GM12892 (cell line): ENCODE measurements at regions not wholly inside any gene's neighbourhood (a gene's known extent, or its start where the extent isn't known, plus 50 kb on each side); places are given as distances from the start of the nearest gene placed in this dataset.

ENCODE experiments used
- POLR2A ChIP-seq: IDR thresholded peaks from 2 replicates; pipeline ENCODE4 v1.6.1; 2011; ENCODE audit warnings: low read depth, low read length, control low read depth
- POLR2AphosphoS5 ChIP-seq: IDR thresholded peaks from 2 replicates; pipeline ENCODE4 v1.6.1; 2011; ENCODE audit warnings: low read depth, low read length, control low read depth
- TAF1 ChIP-seq: IDR thresholded peaks from 2 replicates; pipeline ENCODE4 v1.6.1; 2011; ENCODE audit warnings: low read depth, mild to moderate bottlenecking, control low read depth, low read length, borderline replicate concordance

- TF ChIP-seq POLR2A (no peak), TAF1 (no peak), POLR2AphosphoS5 (no peak)
These were observed 90.5 kb upstream of the TMPO start for GRCh38 chr12:98424726-98425401.
